ENCODE measurements at regions not wholly inside any gene's neighbourhood (a gene's known extent, or its start where the extent isn't known, plus 50 kb on each side); places are given as distances from the start of the nearest gene placed in this dataset.

GRCh38 chr4:157739242-157739641 lies 433.6 kb downstream of the GASK1B start:
- no peak for DNase-seq (ENCODE audit: low spot score)
- in situ Hi-C loops (cut with MboI; ENCODE audit: low pct_unique_long_range_greater_than_20kb, low sequenced_read_pairs, unreplicated experiment) = no loop called here
- TF ChIP-seq CTCF (IDR thresholded peaks at IDR 0.05; ENCODE audit: extremely low read depth, insufficient read depth, missing control alignments) = no peak

GRCh38 chr4:157728215-157728614 lies 444.6 kb downstream of the GASK1B start:
- in situ Hi-C loops (cut with MboI; ENCODE audit: low pct_unique_long_range_greater_than_20kb, low sequenced_read_pairs, unreplicated experiment) = no loop called here
- no peak for DNase-seq (ENCODE audit: low spot score)
- TF ChIP-seq CTCF (IDR thresholded peaks at IDR 0.05; ENCODE audit: extremely low read depth, insufficient read depth, missing control alignments) = no peak

- in situ Hi-C loops (cut with MboI; ENCODE audit: low pct_unique_long_range_greater_than_20kb, low sequenced_read_pairs, unreplicated experiment) = no loop called here
- TF ChIP-seq CTCF (IDR thresholded peaks at IDR 0.05; ENCODE audit: extremely low read depth, insufficient read depth, missing control alignments) = no peak
- DNase-seq (ENCODE audit: low spot score) = no peak
These were observed 445.7 kb downstream of the GASK1B start for GRCh38 chr4:157727163-157727562.

- in situ Hi-C loops (cut with MboI; ENCODE audit: low pct_unique_long_range_greater_than_20kb, low sequenced_read_pairs, unreplicated experiment) = no loop called here
- TF ChIP-seq CTCF (IDR thresholded peaks at IDR 0.05; ENCODE audit: extremely low read depth, insufficient read depth, missing control alignments) = no peak
- DNase-seq (ENCODE audit: low spot score) = no peak
These were observed 450.7 kb downstream of the GASK1B start for GRCh38 chr4:157722146-157722545.

GRCh38 chr4:157713342-157713741 lies 459.5 kb downstream of the GASK1B start:
- in situ Hi-C loops (cut with MboI; ENCODE audit: low pct_unique_long_range_greater_than_20kb, low sequenced_read_pairs, unreplicated experiment) = no loop called here
- DNase-seq (ENCODE audit: low spot score) = no peak
- TF ChIP-seq CTCF (IDR thresholded peaks at IDR 0.05; ENCODE audit: extremely low read depth, insufficient read depth, missing control alignments) = no peak

- no peak for DNase-seq (ENCODE audit: low spot score)
- in situ Hi-C loops (cut with MboI; ENCODE audit: low pct_unique_long_range_greater_than_20kb, low sequenced_read_pairs, unreplicated experiment) = no loop called here
- no peak for TF ChIP-seq CTCF (IDR thresholded peaks at IDR 0.05; ENCODE audit: extremely low read depth, insufficient read depth, missing control alignments)
These were observed 466.7 kb downstream of the GASK1B start for GRCh38 chr4:157706155-157706554.

GRCh38 chr4:157702831-157703230 lies 470.0 kb downstream of the GASK1B start:
- TF ChIP-seq CTCF (IDR thresholded peaks at IDR 0.05; ENCODE audit: extremely low read depth, insufficient read depth, missing control alignments) = no peak
- in situ Hi-C loops (cut with MboI; ENCODE audit: low pct_unique_long_range_greater_than_20kb, low sequenced_read_pairs, unreplicated experiment) = no loop called here
- DNase-seq (ENCODE audit: low spot score) = no peak

Measured in GM13977 (cell line).